ENCODE measurements at regions not wholly inside any gene's neighbourhood (a gene's known extent, or its start where the extent isn't known, plus 50 kb on each side); places are given as distances from the start of the nearest gene placed in this dataset.

- ChIA-PET CTCF (no interaction called here), POLR2A (ENCODE audit: low non-redundant PET) (no interaction called here)
- no peak overlapping the region for H3K27ac ChIP-seq
- no peak for DNase-seq (ENCODE audit: low spot score)
- no peak for TF ChIP-seq CTCF (conservative IDR thresholded peaks at IDR 0.05; ENCODE audit: low read depth)
Observed at GRCh38 chr3:125645616-125646015, 50.3 kb upstream of the OSBPL11 start.

GRCh38 chr3:125646581-125646980, 51.3 kb upstream of the OSBPL11 start:
- H3K27ac ChIP-seq = peak overlapping the region; percentile 72; the same call in 1 of the 2 replicates
- DNase-seq (ENCODE audit: low spot score) = no peak
- CTCF ChIA-PET = no interaction called here
- no peak for TF ChIP-seq CTCF (conservative IDR thresholded peaks at IDR 0.05; ENCODE audit: low read depth)
- POLR2A ChIA-PET (ENCODE audit: low non-redundant PET) = no interaction called here

- ChIA-PET CTCF (no interaction called here), POLR2A (ENCODE audit: low non-redundant PET) (interaction anchor here (0.6 to 0.7 kb wide), 2 partner anchors 49 to 52 kb away, joined by 3 to 5 read pairs; partner anchors contain the start of gene OSBPL11)
- no peak for TF ChIP-seq CTCF (conservative IDR thresholded peaks at IDR 0.05; ENCODE audit: low read depth)
- H3K27ac ChIP-seq = peak overlapping the region; percentile 72
- DNase-seq (ENCODE audit: low spot score) = peak; percentile 96
Observed at GRCh38 chr3:125647318-125648014, 52.2 kb upstream of the OSBPL11 start.

GRCh38 chr3:125651244-125651643, 55.9 kb upstream of the OSBPL11 start:
- POLR2A ChIA-PET (ENCODE audit: low non-redundant PET) = no interaction called here
- H3K27ac ChIP-seq = no peak overlapping the region
- CTCF ChIA-PET = interaction anchor here (0.8 kb wide), 1 partner anchor 27 kb away, joined by 9 read pairs; no protein-coding TSS in a partner anchor
- peak; percentile 41 for DNase-seq (ENCODE audit: low spot score)
- TF ChIP-seq CTCF (conservative IDR thresholded peaks at IDR 0.05; ENCODE audit: low read depth) = no peak

- no peak for TF ChIP-seq CTCF (conservative IDR thresholded peaks at IDR 0.05; ENCODE audit: low read depth)
- POLR2A ChIA-PET (ENCODE audit: low non-redundant PET) = no interaction called here
- no peak overlapping the region for H3K27ac ChIP-seq
- no peak for DNase-seq (ENCODE audit: low spot score)
- CTCF ChIA-PET = interaction anchor here (0.6 kb wide), 1 partner anchor 1837 kb away, joined by 3 read pairs; no protein-coding TSS in a partner anchor
Observed at GRCh38 chr3:125652349-125652748, 57.1 kb upstream of the OSBPL11 start.

- TF ChIP-seq CTCF (conservative IDR thresholded peaks at IDR 0.05; ENCODE audit: low read depth) = no peak
- CTCF ChIA-PET = no interaction called here
- H3K27ac ChIP-seq = no peak overlapping the region
- POLR2A ChIA-PET (ENCODE audit: low non-redundant PET) = no interaction called here
- no peak for DNase-seq (ENCODE audit: low spot score)
Observed at GRCh38 chr3:125654526-125654925, 59.2 kb upstream of the OSBPL11 start.

All from RWPE1 (cell line).